ENCODE measurements at regions not wholly inside any gene's neighbourhood (a gene's known extent, or its start where the extent isn't known, plus 50 kb on each side); places are given as distances from the start of the nearest gene placed in this dataset.

GRCh38 chr4:8688041-8688907 lies 95.7 kb downstream of the CPZ start:
- TF ChIP-seq, protein P1, sequence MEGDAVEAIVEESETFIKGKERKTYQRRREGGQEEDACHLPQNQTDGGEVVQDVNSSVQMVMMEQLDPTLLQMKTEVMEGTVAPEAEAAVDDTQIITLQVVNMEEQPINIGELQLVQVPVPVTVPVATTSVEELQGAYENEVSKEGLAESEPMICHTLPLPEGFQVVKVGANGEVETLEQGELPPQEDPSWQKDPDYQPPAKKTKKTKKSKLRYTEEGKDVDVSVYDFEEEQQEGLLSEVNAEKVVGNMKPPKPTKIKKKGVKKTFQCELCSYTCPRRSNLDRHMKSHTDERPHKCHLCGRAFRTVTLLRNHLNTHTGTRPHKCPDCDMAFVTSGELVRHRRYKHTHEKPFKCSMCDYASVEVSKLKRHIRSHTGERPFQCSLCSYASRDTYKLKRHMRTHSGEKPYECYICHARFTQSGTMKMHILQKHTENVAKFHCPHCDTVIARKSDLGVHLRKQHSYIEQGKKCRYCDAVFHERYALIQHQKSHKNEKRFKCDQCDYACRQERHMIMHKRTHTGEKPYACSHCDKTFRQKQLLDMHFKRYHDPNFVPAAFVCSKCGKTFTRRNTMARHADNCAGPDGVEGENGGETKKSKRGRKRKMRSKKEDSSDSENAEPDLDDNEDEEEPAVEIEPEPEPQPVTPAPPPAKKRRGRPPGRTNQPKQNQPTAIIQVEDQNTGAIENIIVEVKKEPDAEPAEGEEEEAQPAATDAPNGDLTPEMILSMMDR (IDR thresholded peaks at IDR 0.05; ENCODE audit: poor library complexity): peak; percentile 79
- no peak for TF ChIP-seq EZH2 (IDR thresholded peaks at IDR 0.05; ENCODE audit: borderline replicate concordance)
